DND-41 (cell line): ENCODE measurements at regions not wholly inside any gene's neighbourhood (a gene's known extent, or its start where the extent isn't known, plus 50 kb on each side); places are given as distances from the start of the nearest gene placed in this dataset.
A peak's percentile ranks its signal among the peaks of the same experiment; 100 is the strongest.

Experiments used
- ATAC-seq: fragments of 200-7000 bp; cut with Tn5 transposase; 3 replicates; pipeline ENCODE4 v1.9.1; 2021; ENCODE audit warnings: low read depth; ENCODE audit not compliant: insufficient read depth
- DNase-seq: peaks from one replicate; pipeline ENCODE4 v3.0.0-alpha.2; 2020
- H2AFZ ChIP-seq: 2 replicates; pipeline ENCODE4 v1.6.0; 2012; ENCODE audit warnings: low read depth, low read length
- H3K27ac ChIP-seq: 2 replicates; pipeline ENCODE4 v1.5.1; 2012; ENCODE audit warnings: low read length, inconsistent platforms
- H3K27me3 ChIP-seq: fragments of 200-600 bp; sonication (generic); 2 replicates; pipeline ENCODE4 v1.6.0; 2012; ENCODE audit warnings: low read length, mild to moderate bottlenecking, inconsistent platforms; ENCODE audit not compliant: insufficient read depth, poor library complexity
- H3K36me3 ChIP-seq: 2 replicates; pipeline ENCODE4 v1.5.1; 2012; ENCODE audit warnings: low read length, inconsistent platforms; ENCODE audit not compliant: insufficient read depth
- H3K4me1 ChIP-seq: 2 replicates; pipeline ENCODE4 v1.5.1; 2012; ENCODE audit warnings: mild to moderate bottlenecking, low read length; ENCODE audit not compliant: insufficient read depth
- H3K4me2 ChIP-seq: 2 replicates; pipeline ENCODE4 v1.6.0; 2012; ENCODE audit warnings: mild to moderate bottlenecking, moderate library complexity, low read length, inconsistent platforms; ENCODE audit not compliant: insufficient read depth
- H3K4me3 ChIP-seq, 2 experiments: fragments of 200-600 bp in 1 of 2; shearing (Covaris generic) in 1 of 2; 2 replicates each; pipeline ENCODE4 v1.5.1; 2012 to 2016; ENCODE audit warnings: inconsistent platforms in 2 of 2, low read length in 2 of 2, mild to moderate bottlenecking in 2 of 2, low read depth in 1 of 2, moderate library complexity in 1 of 2
- H3K79me2 ChIP-seq: 2 replicates; pipeline ENCODE4 v1.6.0; 2012; ENCODE audit warnings: low read length, inconsistent platforms; ENCODE audit not compliant: insufficient read depth
- H3K9ac ChIP-seq: 2 replicates; pipeline ENCODE4 v1.6.0; 2012; ENCODE audit warnings: low read depth, mild to moderate bottlenecking, inconsistent platforms, low read length, moderate library complexity
- H3K9me3 ChIP-seq: 2 replicates; pipeline ENCODE4 v1.5.1; 2012; ENCODE audit warnings: low read length, moderate library complexity, mild to moderate bottlenecking, inconsistent platforms; ENCODE audit not compliant: insufficient read depth, severe bottlenecking
- H4K20me1 ChIP-seq: 2 replicates; pipeline ENCODE4 v1.6.0; 2012; ENCODE audit warnings: low read length; ENCODE audit not compliant: insufficient read depth
- EZH2 ChIP-seq: IDR thresholded peaks from 3 replicates; pipeline ENCODE4 v1.6.1; 2012; ENCODE audit warnings: borderline replicate concordance, low read depth, mild to moderate bottlenecking, moderate library complexity, low read length, inconsistent platforms; ENCODE audit not compliant: severe bottlenecking
- TF ChIP-seq, protein P1 (sequence below): IDR thresholded peaks from 2 replicates; pipeline ENCODE4 v1.5.1; 2012; ENCODE audit warnings: borderline replicate concordance, low read length, moderate library complexity, mild to moderate bottlenecking; ENCODE audit not compliant: poor library complexity, severe bottlenecking; ENCODE audit errors: extremely low read depth

- TF ChIP-seq, protein P1, sequence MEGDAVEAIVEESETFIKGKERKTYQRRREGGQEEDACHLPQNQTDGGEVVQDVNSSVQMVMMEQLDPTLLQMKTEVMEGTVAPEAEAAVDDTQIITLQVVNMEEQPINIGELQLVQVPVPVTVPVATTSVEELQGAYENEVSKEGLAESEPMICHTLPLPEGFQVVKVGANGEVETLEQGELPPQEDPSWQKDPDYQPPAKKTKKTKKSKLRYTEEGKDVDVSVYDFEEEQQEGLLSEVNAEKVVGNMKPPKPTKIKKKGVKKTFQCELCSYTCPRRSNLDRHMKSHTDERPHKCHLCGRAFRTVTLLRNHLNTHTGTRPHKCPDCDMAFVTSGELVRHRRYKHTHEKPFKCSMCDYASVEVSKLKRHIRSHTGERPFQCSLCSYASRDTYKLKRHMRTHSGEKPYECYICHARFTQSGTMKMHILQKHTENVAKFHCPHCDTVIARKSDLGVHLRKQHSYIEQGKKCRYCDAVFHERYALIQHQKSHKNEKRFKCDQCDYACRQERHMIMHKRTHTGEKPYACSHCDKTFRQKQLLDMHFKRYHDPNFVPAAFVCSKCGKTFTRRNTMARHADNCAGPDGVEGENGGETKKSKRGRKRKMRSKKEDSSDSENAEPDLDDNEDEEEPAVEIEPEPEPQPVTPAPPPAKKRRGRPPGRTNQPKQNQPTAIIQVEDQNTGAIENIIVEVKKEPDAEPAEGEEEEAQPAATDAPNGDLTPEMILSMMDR = no peak
- TF ChIP-seq EZH2 = no peak
- H4K20me1 ChIP-seq = no peaks in the 10 kb centered on the region
- 0 out of 4 replicates have a peak overlapping the region, but pooled peaks of 1 of the 2 experiments have one; percentile 8 for H3K4me3 ChIP-seq
- H2AFZ ChIP-seq = no peak overlapping the region
- DNase-seq (no peak), ATAC-seq (no peak)
- H3K36me3 ChIP-seq = no peaks in the 10 kb centered on the region; the same call in 1 of the 2 replicates
- no peak overlapping the region for H3K27ac ChIP-seq
- no peaks in the 10 kb centered on the region for H3K27me3 ChIP-seq
- no peak overlapping the region for H3K9ac ChIP-seq
- no peaks in the 10 kb centered on the region for H3K4me1 ChIP-seq
- no peak overlapping the region for H3K4me2 ChIP-seq
- H3K9me3 ChIP-seq = peaks cover 16% of the 10 kb centered on the region
- no peaks in the 10 kb centered on the region for H3K79me2 ChIP-seq
Measured at GRCh38 chr2:196354186-196354585, 182.8 kb upstream of the STK17B start.

GRCh38 chr2:196356332-196356731 lies 185.0 kb upstream of the STK17B start:
- Histone ChIP-seq H3K4me3 (no peak overlapping the region), H3K27me3 (no peaks in the 10 kb centered on the region), H3K9ac (no peak overlapping the region), H3K4me1 (no peaks in the 10 kb centered on the region), H3K36me3 (no peaks in the 10 kb centered on the region; the same call in 1 of the 2 replicates), H3K27ac (no peak overlapping the region), H3K9me3 (peaks cover 16% of the 10 kb centered on the region), H3K4me2 (no peak overlapping the region), H2AFZ (no peak overlapping the region), H3K79me2 (no peaks in the 10 kb centered on the region), H4K20me1 (no peaks in the 10 kb centered on the region)
- no peak for ATAC-seq
- no peak for TF ChIP-seq EZH2
- TF ChIP-seq, protein P1 = no peak
- DNase-seq = no peak

- ATAC-seq (no peak), DNase-seq (no peak)
- no peaks in the 10 kb centered on the region for H3K9me3 ChIP-seq
- peaks cover 18% of the 10 kb centered on the region for H3K4me1 ChIP-seq
- no peak overlapping the region for H2AFZ ChIP-seq
- no peak overlapping the region for H3K4me3 ChIP-seq
- H3K79me2 ChIP-seq = no peaks in the 10 kb centered on the region
- H3K9ac ChIP-seq = no peak overlapping the region
- H3K27me3 ChIP-seq = no peaks in the 10 kb centered on the region
- no peak overlapping the region for H3K27ac ChIP-seq
- TF ChIP-seq, protein P1 = no peak
- no peak for TF ChIP-seq EZH2
- no peak overlapping the region for H3K4me2 ChIP-seq
- H3K36me3 ChIP-seq = no peaks in the 10 kb centered on the region
- H4K20me1 ChIP-seq = no peaks in the 10 kb centered on the region
Measured at GRCh38 chr2:196360650-196361049, 189.3 kb upstream of the STK17B start.

DNA sequence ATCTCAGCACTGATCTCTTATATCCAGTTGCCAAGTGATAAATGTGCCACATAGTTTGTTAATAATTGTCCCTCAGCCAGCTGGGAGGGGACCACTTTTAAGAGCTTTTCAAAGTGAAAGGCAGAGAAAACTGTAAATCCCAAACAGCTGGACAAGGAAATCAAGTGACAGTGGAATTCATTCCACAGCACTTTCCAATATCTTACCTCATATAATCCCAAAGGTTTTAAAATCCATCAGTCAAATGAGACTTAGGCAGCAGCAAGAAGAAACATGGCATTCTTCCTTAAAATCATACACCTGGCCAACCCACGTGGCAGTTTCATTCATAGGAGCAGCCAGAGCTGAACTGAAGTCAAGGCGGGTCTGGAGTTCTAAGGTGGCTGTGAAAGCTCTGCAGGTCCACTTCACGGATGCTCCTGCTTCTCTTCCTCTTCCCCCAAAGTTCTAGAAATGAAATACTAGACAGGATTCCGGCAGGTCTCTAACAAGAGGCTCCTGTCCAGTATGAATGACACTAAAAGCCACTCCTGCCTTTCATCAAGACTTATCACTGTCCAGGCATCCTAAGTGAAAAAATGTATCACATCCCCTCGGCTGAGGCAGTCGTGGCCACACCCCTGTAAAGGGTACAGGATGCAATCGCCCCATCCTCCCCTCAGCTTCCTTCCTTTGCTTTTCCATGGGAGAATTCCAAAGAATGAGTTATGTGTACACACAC lies 190.4 kb upstream of the STK17B start:
- H4K20me1 ChIP-seq = no peaks in the 10 kb centered on the region
- no peak overlapping the region for H3K27ac ChIP-seq
- DNase-seq = no peak
- no peak overlapping the region for H3K4me3 ChIP-seq
- H3K9ac ChIP-seq = no peak overlapping the region
- H2AFZ ChIP-seq = no peak overlapping the region
- no peak for ATAC-seq
- no peaks in the 10 kb centered on the region for H3K36me3 ChIP-seq
- H3K27me3 ChIP-seq = no peaks in the 10 kb centered on the region
- TF ChIP-seq, protein P1 = no peak
- no peak for TF ChIP-seq EZH2
- no peaks in the 10 kb centered on the region for H3K9me3 ChIP-seq
- no peak overlapping the region for H3K4me2 ChIP-seq
- peaks cover 30% of the 10 kb centered on the region for H3K4me1 ChIP-seq
- H3K79me2 ChIP-seq = no peaks in the 10 kb centered on the region
